Sigmoid colon (tissue), 4 donors: ENCODE measurements at regions not wholly inside any gene's neighbourhood (a gene's known extent, or its start where the extent isn't known, plus 50 kb on each side); places are given as distances from the start of the nearest gene placed in this dataset.

ENCODE experiments used
- EP300 ChIP-seq, 4 donors: sonication (generic); formaldehyde crosslinking; IDR thresholded peaks; one replicate each; pipeline ENCODE4 v1.6.1; 2017; ENCODE audit warnings: antibody characterized with exemption in 4 of 4
- POLR2A ChIP-seq, 2 donors: fragments of 450-650 bp; IDR thresholded peaks; one replicate each; pipeline ENCODE4 v1.6.1; 2016; ENCODE audit warnings: antibody characterized with exemption in 2 of 2, mild to moderate bottlenecking in 2 of 2, moderate library complexity in 2 of 2
- POLR2AphosphoS5 ChIP-seq, 4 donors: sonication (generic); formaldehyde crosslinking; IDR thresholded peaks; one replicate each; pipeline ENCODE4 v1.6.1; 2017; ENCODE audit warnings: antibody characterized with exemption in 4 of 4
- TF ChIP-seq, protein P1 (sequence below), 4 experiments: fragments of 450-650 bp in 3 of 4; fragments of 200-600 bp in 1 of 4; IDR thresholded peaks; one replicate each; pipeline ENCODE4 v1.5.1; 2016 to 2019; ENCODE audit warnings: antibody characterized with exemption in 4 of 4, mild to moderate bottlenecking in 3 of 4, moderate library complexity in 2 of 4

GRCh38 chr4:179325181-179325580, 1882.9 kb upstream of the AGA start:
- TF ChIP-seq, protein P1, sequence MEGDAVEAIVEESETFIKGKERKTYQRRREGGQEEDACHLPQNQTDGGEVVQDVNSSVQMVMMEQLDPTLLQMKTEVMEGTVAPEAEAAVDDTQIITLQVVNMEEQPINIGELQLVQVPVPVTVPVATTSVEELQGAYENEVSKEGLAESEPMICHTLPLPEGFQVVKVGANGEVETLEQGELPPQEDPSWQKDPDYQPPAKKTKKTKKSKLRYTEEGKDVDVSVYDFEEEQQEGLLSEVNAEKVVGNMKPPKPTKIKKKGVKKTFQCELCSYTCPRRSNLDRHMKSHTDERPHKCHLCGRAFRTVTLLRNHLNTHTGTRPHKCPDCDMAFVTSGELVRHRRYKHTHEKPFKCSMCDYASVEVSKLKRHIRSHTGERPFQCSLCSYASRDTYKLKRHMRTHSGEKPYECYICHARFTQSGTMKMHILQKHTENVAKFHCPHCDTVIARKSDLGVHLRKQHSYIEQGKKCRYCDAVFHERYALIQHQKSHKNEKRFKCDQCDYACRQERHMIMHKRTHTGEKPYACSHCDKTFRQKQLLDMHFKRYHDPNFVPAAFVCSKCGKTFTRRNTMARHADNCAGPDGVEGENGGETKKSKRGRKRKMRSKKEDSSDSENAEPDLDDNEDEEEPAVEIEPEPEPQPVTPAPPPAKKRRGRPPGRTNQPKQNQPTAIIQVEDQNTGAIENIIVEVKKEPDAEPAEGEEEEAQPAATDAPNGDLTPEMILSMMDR (IDR thresholded peaks at IDR 0.05): no peak
- TF ChIP-seq EP300 (IDR thresholded peaks at IDR 0.05) (no peak), POLR2AphosphoS5 (IDR thresholded peaks at IDR 0.05) (no peak), POLR2A (IDR thresholded peaks at IDR 0.05) (no peak)
